Esophagus squamous epithelium (tissue), 4 donors: ENCODE measurements at regions not wholly inside any gene's neighbourhood (a gene's known extent, or its start where the extent isn't known, plus 50 kb on each side); places are given as distances from the start of the nearest gene placed in this dataset.

ENCODE experiments used
- CTCF ChIP-seq, 6 experiments: fragments of 450-650 bp in 4 of 6; fragments of 200-600 bp in 2 of 6; sonication (generic) in 2 of 6; IDR thresholded peaks; one replicate each; pipeline ENCODE4 v1.5.1; 2016 to 2019; ENCODE audit warnings: antibody characterized with exemption in 6 of 6, mild to moderate bottlenecking in 4 of 6, moderate library complexity in 4 of 6
- POLR2A ChIP-seq, 4 donors: fragments of 450-650 bp; IDR thresholded peaks; one replicate each; pipeline ENCODE4 v1.6.1; 2017; ENCODE audit warnings: antibody characterized with exemption in 4 of 4, mild to moderate bottlenecking in 4 of 4, moderate library complexity in 3 of 4

DNA sequence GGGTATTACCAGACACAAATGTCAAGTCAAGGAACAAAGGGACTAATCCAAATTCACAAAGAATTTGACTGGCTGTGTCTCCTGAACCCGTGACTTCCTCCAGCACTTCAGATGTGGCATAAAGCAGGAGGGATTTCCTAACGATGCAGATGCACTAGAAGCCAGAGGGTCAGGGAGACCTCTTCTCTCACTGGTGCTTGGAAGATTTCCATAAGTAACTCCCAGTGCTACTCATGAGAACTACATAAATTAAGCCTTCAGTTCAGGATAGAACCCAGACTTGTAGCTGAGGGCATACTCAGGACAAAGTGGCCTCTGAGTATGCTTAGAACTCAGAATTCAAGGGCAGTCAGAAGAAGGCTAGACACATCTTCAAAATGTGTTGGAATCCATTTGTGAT, 83.6 kb upstream of the NRIP1 start:
- TF ChIP-seq CTCF (IDR thresholded peaks at IDR 0.05) (no peak), POLR2A (IDR thresholded peaks at IDR 0.05) (no peak)
